ENCODE measurements at regions not wholly inside any gene's neighbourhood (a gene's known extent, or its start where the extent isn't known, plus 50 kb on each side); places are given as distances from the start of the nearest gene placed in this dataset.
A peak's percentile ranks its signal among the peaks of the same experiment; 100 is the strongest.

DNA sequence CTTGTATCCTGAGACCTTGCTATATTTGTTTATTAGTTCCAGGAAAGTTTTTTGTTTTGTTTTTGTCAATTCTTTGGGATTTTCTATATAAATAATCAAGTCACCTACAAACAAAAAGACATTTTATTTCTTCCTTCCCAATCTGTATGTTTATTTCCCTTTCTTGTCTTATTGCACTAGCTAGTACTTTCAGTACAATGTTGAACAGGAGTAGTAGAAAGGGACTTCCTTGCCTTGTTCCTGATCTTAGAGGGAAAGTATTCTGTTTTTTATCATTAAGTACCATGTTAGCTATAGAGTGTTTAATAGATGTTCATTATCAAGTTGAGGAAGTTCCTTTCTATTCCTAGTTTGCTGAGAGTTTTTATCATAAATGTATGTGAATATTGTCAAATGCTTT, 119.5 kb upstream of the TLE4 start:
- POLR2A ChIA-PET (ENCODE audit: low non-redundant PET), result no interaction called here
- Histone ChIP-seq H3K4me3 (ENCODE audit: low read depth, low read length, poor library complexity, severe bottlenecking) (no peak overlapping the region), H3K27ac (ENCODE audit: low read depth, low read length, poor library complexity, severe bottlenecking) (no peak overlapping the region), H3K4me1 (ENCODE audit: insufficient read depth, low read length, poor library complexity, severe bottlenecking) (no peaks in the 10 kb centered on the region), H3K36me3 (ENCODE audit: insufficient read depth, low read length, poor library complexity, severe bottlenecking) (no peaks in the 10 kb centered on the region), H3K9me3 (ENCODE audit: low read depth, low read length, poor library complexity, severe bottlenecking) (no peaks in the 10 kb centered on the region), H3K27me3 (replicated peaks; ENCODE audit: insufficient read depth, low read depth, low read length, poor library complexity) (peaks cover 9% of the 10 kb centered on the region)
- CTCF ChIA-PET, result no interaction called here
- no TSS peak for BruUV-seq (replicated peaks)
- no peak for TF ChIP-seq EZH2 (IDR thresholded peaks at IDR 0.05; ENCODE audit: borderline replicate concordance, low read depth, low read length, poor library complexity, severe bottlenecking)
- TF ChIP-seq, protein P1, sequence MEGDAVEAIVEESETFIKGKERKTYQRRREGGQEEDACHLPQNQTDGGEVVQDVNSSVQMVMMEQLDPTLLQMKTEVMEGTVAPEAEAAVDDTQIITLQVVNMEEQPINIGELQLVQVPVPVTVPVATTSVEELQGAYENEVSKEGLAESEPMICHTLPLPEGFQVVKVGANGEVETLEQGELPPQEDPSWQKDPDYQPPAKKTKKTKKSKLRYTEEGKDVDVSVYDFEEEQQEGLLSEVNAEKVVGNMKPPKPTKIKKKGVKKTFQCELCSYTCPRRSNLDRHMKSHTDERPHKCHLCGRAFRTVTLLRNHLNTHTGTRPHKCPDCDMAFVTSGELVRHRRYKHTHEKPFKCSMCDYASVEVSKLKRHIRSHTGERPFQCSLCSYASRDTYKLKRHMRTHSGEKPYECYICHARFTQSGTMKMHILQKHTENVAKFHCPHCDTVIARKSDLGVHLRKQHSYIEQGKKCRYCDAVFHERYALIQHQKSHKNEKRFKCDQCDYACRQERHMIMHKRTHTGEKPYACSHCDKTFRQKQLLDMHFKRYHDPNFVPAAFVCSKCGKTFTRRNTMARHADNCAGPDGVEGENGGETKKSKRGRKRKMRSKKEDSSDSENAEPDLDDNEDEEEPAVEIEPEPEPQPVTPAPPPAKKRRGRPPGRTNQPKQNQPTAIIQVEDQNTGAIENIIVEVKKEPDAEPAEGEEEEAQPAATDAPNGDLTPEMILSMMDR (conservative IDR thresholded peaks at IDR 0.05; ENCODE audit: low read depth, low read length), result no peak
- intact Hi-C loops (cut with micrococcal nuclease; ENCODE audit: unreplicated experiment), result no loop called here
- DNase-seq (ENCODE audit: low spot score), result no peak

DNA sequence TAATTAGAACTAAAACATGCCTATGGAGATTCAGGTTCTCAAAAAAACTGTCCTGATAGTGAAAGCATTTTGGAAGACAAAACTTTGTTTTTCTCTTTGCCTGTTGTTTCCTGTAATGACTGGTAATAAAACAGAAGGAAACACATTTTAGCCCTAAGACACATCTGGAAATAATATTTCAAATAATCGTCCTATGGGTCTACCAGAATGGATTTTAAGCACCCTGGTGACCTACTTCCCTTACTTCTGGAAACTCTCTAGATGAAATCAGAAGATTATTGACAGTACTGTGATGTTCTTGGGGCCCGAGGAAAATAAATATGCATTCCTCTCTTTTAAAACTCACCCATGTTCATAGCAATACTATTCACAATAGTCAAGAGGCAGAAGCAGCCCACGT, 110.1 kb upstream of the TLE4 start:
- BruUV-seq (replicated peaks), result no TSS peak
- Histone ChIP-seq H3K36me3 (ENCODE audit: insufficient read depth, low read length, poor library complexity, severe bottlenecking) (no peaks in the 10 kb centered on the region), H3K27ac (ENCODE audit: low read depth, low read length, poor library complexity, severe bottlenecking) (no peak overlapping the region), H3K27me3 (replicated peaks; ENCODE audit: insufficient read depth, low read depth, low read length, poor library complexity) (no peaks in the 10 kb centered on the region), H3K9me3 (ENCODE audit: low read depth, low read length, poor library complexity, severe bottlenecking) (no peaks in the 10 kb centered on the region), H3K4me3 (ENCODE audit: low read depth, low read length, poor library complexity, severe bottlenecking) (no peak overlapping the region), H3K4me1 (ENCODE audit: insufficient read depth, low read length, poor library complexity, severe bottlenecking) (no peaks in the 10 kb centered on the region)
- intact Hi-C loops (cut with micrococcal nuclease; ENCODE audit: unreplicated experiment), result no loop called here
- POLR2A ChIA-PET (ENCODE audit: low non-redundant PET), result no interaction called here
- TF ChIP-seq, protein P1 (conservative IDR thresholded peaks at IDR 0.05; ENCODE audit: low read depth, low read length), result no peak
- no peak for TF ChIP-seq EZH2 (IDR thresholded peaks at IDR 0.05; ENCODE audit: borderline replicate concordance, low read depth, low read length, poor library complexity, severe bottlenecking)
- CTCF ChIA-PET, result no interaction called here
- DNase-seq (ENCODE audit: low spot score), result peak; percentile 15

DNA sequence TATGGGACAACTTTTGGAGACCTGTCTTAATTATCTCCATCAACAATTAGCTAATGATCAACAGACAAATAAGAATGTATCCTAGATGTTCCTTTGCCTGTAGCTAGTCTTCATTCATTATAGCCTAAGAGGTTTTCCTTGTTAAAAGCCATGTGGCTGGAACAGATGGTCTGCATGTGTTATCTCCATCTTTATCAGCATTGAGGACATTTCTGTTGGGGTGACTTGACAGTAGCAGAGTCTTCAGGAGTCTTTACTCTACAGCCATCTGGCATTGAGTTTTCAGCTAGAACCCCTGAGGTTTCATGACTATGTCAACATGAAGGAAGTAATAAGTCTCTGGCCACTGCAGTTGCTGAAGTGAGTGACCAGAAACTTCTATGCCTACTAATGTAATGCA, 106.6 kb upstream of the TLE4 start:
- intact Hi-C loops (cut with micrococcal nuclease; ENCODE audit: unreplicated experiment), result no loop called here
- H3K36me3 ChIP-seq (ENCODE audit: insufficient read depth, low read length, poor library complexity, severe bottlenecking), result no peaks in the 10 kb centered on the region
- H3K4me1 ChIP-seq (ENCODE audit: insufficient read depth, low read length, poor library complexity, severe bottlenecking), result no peaks in the 10 kb centered on the region
- ChIA-PET CTCF (no interaction called here), POLR2A (ENCODE audit: low non-redundant PET) (no interaction called here)
- no peak for DNase-seq (ENCODE audit: low spot score)
- no peak overlapping the region for H3K4me3 ChIP-seq (ENCODE audit: low read depth, low read length, poor library complexity, severe bottlenecking)
- no peaks in the 10 kb centered on the region for H3K27me3 ChIP-seq (replicated peaks; ENCODE audit: insufficient read depth, low read depth, low read length, poor library complexity)
- BruUV-seq (replicated peaks), result no TSS peak
- no peaks in the 10 kb centered on the region for H3K9me3 ChIP-seq (ENCODE audit: low read depth, low read length, poor library complexity, severe bottlenecking)
- no peak overlapping the region for H3K27ac ChIP-seq (ENCODE audit: low read depth, low read length, poor library complexity, severe bottlenecking)
- no peak for TF ChIP-seq EZH2 (IDR thresholded peaks at IDR 0.05; ENCODE audit: borderline replicate concordance, low read depth, low read length, poor library complexity, severe bottlenecking)
- TF ChIP-seq, protein P1 (conservative IDR thresholded peaks at IDR 0.05; ENCODE audit: low read depth, low read length), result no peak

Measured in A673 (cell line).